ENCODE measurements at regions not wholly inside any gene's neighbourhood (a gene's known extent, or its start where the extent isn't known, plus 50 kb on each side); places are given as distances from the start of the nearest gene placed in this dataset.

DNA sequence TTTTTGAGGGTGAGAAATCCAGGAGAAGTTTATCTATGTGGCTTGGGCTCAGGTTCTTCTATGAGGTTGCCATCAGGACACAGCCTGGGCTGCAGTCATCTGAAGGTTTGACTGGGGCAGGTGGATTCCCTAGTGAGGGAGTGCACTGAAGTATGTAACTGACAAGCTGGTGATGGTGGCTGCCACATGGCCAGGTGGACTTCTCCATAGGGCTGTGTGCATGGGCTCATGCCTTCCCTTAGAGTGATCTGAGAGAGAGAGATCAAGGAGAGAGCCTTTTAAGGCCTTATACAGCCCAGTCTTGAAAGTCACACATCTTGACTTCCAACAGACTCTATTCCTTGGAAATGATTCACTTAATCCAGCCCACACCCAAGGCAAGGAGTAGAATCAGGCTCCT lies 266.6 kb upstream of the PITRM1 start:
- ChIA-PET POLR2A (no interaction called here), CTCF (interaction anchor here (1.0 kb wide), 1 partner anchor 150 kb away, joined by 3 read pairs; no protein-coding TSS in a partner anchor)
- H3K4me1 Mint-ChIP-seq, result no peaks in the 10 kb centered on the region
- H3K27me3 Mint-ChIP-seq, result peaks cover 3% of the 10 kb centered on the region
- H3K9me3 Mint-ChIP-seq, result peaks cover 7% of the 10 kb centered on the region
- no peak for DNase-seq
- H3K36me3 Mint-ChIP-seq (ENCODE audit: low read depth), result no peaks in the 10 kb centered on the region
- no peak overlapping the region for H3K27ac Mint-ChIP-seq
- H3K4me3 Mint-ChIP-seq, result no peak overlapping the region

DNA sequence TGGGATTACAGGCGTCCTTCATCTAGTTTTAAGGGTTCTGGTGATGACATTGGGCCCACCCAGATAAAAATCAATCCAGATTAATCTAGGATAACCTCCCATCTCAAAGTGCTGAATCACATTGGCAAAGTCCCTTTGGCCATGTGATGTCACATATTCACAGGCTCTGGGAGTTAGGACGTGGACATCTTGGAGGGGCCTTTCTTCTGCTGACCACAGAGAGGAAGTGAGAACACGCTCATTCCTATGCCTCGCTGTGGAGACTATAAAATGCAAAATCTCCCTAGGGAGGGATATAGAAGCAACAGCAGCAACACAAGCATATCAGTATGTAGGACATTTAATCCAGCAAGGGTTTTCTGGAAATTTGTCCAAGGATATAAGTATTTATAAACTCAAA lies 266.0 kb upstream of the PITRM1 start:
- ChIA-PET CTCF (interaction anchor here (1.0 kb wide), 1 partner anchor 151 kb away, joined by 3 read pairs; no protein-coding TSS in a partner anchor), POLR2A (no interaction called here)
- DNase-seq, result no peak
- no peaks in the 10 kb centered on the region for H3K36me3 Mint-ChIP-seq (ENCODE audit: low read depth)
- no peak overlapping the region for H3K4me3 Mint-ChIP-seq
- peaks cover 3% of the 10 kb centered on the region for H3K27me3 Mint-ChIP-seq
- no peak overlapping the region for H3K27ac Mint-ChIP-seq
- H3K4me1 Mint-ChIP-seq, result no peaks in the 10 kb centered on the region
- peaks cover 7% of the 10 kb centered on the region for H3K9me3 Mint-ChIP-seq

DNA sequence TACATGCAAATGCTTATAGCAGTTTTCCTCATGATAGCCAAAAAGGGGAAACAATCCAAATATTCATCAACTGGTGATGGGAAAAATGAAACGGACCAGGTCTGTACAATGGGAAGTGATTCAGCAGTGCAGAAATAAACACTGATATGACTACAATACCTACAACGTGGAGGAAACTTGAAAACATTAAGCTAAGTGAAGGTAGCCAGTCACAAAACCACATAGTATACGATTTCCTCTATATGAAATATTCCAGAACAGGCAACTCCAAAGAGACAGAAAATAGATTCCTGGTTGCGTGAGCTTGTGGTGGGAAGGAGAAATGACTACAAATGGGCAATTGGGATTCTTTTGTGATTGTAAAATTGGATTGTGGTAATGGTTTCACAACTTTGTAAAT lies 263.1 kb upstream of the PITRM1 start:
- Mint-ChIP-seq H3K9me3 (peaks cover 12% of the 10 kb centered on the region), H3K27me3 (peaks cover 3% of the 10 kb centered on the region), H3K36me3 (ENCODE audit: low read depth) (peaks cover 6% of the 10 kb centered on the region), H3K27ac (no peak overlapping the region), H3K4me1 (peaks cover 3% of the 10 kb centered on the region), H3K4me3 (no peak overlapping the region)
- no peak for DNase-seq
- ChIA-PET CTCF (interaction anchor here (1.3 kb wide), 1 partner anchor 11 kb away, joined by 4 read pairs; no protein-coding TSS in a partner anchor), POLR2A (no interaction called here)

DNA sequence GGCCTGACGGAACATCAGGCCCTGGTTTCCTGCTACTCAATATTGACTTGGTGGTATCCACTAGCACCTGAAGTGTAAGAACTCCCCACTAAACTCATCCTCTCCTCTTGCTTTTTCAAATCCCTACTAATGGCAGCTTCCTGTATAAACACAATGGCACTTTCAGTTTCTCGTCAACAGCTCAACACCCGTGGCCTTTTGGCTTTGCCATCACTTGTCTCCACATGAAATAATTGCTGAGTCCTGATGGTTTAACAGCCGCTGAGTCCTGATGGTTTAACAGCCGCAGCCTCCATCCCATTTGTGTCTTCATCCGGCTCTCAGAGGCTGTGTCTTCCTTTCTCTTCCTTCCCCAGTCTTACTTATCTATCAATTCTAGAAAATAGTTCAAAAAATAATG lies 261.4 kb upstream of the PITRM1 start:
- H3K4me3 Mint-ChIP-seq, result no peak overlapping the region
- peaks cover 3% of the 10 kb centered on the region for H3K27me3 Mint-ChIP-seq
- peaks cover 10% of the 10 kb centered on the region for H3K36me3 Mint-ChIP-seq (ENCODE audit: low read depth)
- ChIA-PET POLR2A (no interaction called here), CTCF (no interaction called here)
- DNase-seq, result no peak
- H3K4me1 Mint-ChIP-seq, result peaks cover 6% of the 10 kb centered on the region
- H3K27ac Mint-ChIP-seq, result no peak overlapping the region
- H3K9me3 Mint-ChIP-seq, result peaks cover 19% of the 10 kb centered on the region

DNA sequence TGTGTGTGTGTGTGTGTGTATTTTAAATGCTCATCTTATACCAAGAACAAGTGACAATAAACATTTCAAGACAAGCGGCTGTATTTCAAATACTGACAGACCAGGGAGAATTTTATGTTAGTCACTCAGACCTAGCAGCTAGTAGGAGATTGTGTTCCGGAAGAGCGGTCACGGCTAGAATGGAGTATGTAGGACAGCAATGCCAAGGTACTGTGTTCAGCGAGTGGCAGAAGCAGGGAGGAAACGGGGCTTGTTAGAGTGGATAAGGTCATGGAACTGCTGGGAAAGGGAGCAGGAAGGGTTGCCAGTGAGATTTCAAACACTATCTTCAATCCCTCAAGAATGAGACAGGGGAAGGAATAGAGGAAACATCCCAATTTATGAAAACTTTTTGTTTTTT lies 260.5 kb upstream of the PITRM1 start:
- H3K27me3 Mint-ChIP-seq, result peaks cover 3% of the 10 kb centered on the region
- no peak overlapping the region for H3K4me3 Mint-ChIP-seq
- no peak overlapping the region for H3K27ac Mint-ChIP-seq
- ChIA-PET CTCF (no interaction called here), POLR2A (no interaction called here)
- peaks cover 18% of the 10 kb centered on the region for H3K9me3 Mint-ChIP-seq
- H3K36me3 Mint-ChIP-seq (ENCODE audit: low read depth), result peaks cover 10% of the 10 kb centered on the region
- no peak for DNase-seq
- peaks cover 6% of the 10 kb centered on the region for H3K4me1 Mint-ChIP-seq

DNA sequence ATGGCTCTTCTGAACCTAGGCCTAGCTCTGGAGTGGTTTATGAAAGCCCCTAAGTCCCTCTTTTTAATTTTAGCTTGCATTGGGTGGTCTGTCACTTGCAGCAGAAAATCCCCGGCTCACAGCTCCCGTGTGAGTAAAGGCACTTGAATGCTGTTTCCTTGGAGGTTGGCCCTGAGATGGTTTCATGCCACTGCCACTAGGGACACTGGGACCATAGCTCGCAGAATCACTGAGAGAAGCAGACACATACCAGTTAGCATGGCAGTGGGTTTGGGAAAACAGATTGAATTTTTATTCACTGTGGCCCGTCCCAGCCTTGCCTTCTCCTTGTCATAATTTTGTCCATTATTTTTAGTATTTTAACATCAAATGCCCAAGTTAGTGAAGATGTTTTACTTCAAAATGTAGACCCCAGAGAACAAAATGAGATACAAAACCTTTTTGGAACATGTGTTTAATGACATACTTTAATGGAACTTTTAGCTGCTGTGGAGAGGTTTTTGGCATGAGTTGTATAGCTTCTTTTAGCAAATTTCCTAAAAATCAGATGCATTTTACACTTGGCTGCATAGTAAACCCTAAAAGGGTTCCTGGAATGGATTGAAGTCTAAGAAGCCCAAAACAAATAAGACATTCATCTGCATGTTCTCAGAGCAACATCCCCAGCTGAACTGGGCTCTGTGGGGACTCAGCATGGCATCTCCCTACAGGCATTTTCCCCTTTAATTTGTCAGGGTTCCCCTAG lies 259.7 kb upstream of the PITRM1 start:
- Mint-ChIP-seq H3K36me3 (ENCODE audit: low read depth) (peaks cover 10% of the 10 kb centered on the region), H3K9me3 (peaks cover 16% of the 10 kb centered on the region), H3K4me3 (no peak overlapping the region), H3K27ac (no peak overlapping the region), H3K27me3 (peaks cover 3% of the 10 kb centered on the region), H3K4me1 (peaks cover 6% of the 10 kb centered on the region)
- DNase-seq, result no peak
- ChIA-PET CTCF (no interaction called here), POLR2A (no interaction called here)

DNA sequence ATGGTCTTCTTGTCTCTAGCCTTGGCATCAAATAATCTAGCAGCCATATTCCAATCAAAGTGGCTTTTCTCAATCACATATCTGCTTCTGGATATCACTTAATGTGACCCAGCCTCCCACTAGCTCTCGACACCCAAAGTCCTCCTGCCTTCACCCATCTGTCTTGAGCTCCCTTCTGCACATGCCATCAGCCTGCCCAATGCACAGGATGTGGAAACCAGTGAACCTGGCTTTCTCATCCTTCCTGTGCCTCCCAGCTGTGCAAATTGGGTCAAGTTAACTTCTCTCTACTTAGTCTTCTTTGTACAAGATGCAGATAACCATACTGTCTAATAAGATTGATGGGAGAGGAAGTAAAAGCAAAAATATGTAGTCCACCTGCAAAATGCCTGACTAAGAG lies 257.9 kb upstream of the PITRM1 start:
- Mint-ChIP-seq H3K9me3 (peaks cover 16% of the 10 kb centered on the region), H3K27ac (no peak overlapping the region), H3K4me3 (no peak overlapping the region), H3K4me1 (peaks cover 6% of the 10 kb centered on the region), H3K27me3 (peaks cover under 1% of the 10 kb centered on the region), H3K36me3 (ENCODE audit: low read depth) (peaks cover 10% of the 10 kb centered on the region)
- no peak for DNase-seq
- ChIA-PET CTCF (no interaction called here), POLR2A (interaction anchor here (0.6 kb wide), 1 partner anchor 43 kb away, joined by 3 read pairs; no protein-coding TSS in a partner anchor)

DNA sequence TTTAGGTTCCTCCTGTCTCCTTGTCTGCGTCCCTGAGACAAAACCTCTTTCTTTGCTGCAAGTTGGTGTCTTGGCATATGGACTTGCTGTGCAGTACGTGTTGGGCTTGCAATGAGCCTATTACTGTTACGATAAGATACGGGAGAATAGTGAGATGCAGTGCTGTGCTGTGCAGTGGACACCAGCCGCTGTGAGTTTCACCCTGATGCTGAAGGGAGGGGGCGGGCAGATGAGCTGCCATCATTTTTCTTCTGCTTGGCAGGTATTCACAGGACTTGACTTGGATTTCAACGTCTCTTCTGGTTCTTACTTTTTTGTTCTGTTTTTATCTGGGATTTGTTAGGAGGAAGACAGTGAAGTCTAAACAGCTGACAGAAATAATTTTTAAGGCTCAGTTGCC lies 257.1 kb upstream of the PITRM1 start:
- no peaks in the 10 kb centered on the region for H3K27me3 Mint-ChIP-seq
- peaks cover 6% of the 10 kb centered on the region for H3K4me1 Mint-ChIP-seq
- H3K4me3 Mint-ChIP-seq, result no peak overlapping the region
- ChIA-PET CTCF (interaction anchor here (1.5 kb wide), 1 partner anchor 28 kb away, joined by 3 read pairs; no protein-coding TSS in a partner anchor), POLR2A (no interaction called here)
- no peak for DNase-seq
- H3K9me3 Mint-ChIP-seq, result peaks cover 16% of the 10 kb centered on the region
- no peak overlapping the region for H3K27ac Mint-ChIP-seq
- peaks cover 10% of the 10 kb centered on the region for H3K36me3 Mint-ChIP-seq (ENCODE audit: low read depth)

DNA sequence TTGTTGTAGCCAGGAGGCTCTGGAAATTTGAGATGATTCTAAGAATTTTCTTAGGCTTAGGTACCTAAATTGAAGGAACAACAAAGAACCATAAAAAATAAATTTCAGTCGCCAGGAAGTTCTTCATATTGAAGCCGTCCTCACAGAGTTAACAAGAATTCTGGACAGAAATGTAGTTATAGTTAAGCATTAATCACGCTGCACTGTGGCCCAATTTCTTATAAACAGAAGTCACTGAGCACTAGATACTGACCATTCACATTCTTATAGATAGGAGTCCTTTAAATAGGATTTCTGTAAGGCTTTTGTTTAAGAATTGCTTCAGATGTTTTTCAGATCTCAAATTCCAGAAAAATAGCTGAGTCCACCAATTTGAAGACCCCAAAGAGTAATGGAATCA lies 256.2 kb upstream of the PITRM1 start:
- ChIA-PET CTCF (interaction anchor here (1.5 kb wide), 1 partner anchor 28 kb away, joined by 3 read pairs; no protein-coding TSS in a partner anchor), POLR2A (no interaction called here)
- no peak for DNase-seq
- no peak overlapping the region for H3K4me3 Mint-ChIP-seq
- no peak overlapping the region for H3K27ac Mint-ChIP-seq
- H3K4me1 Mint-ChIP-seq, result peaks cover 8% of the 10 kb centered on the region
- H3K36me3 Mint-ChIP-seq (ENCODE audit: low read depth), result peaks cover 10% of the 10 kb centered on the region
- H3K27me3 Mint-ChIP-seq, result no peaks in the 10 kb centered on the region
- H3K9me3 Mint-ChIP-seq, result peaks cover 16% of the 10 kb centered on the region

DNA sequence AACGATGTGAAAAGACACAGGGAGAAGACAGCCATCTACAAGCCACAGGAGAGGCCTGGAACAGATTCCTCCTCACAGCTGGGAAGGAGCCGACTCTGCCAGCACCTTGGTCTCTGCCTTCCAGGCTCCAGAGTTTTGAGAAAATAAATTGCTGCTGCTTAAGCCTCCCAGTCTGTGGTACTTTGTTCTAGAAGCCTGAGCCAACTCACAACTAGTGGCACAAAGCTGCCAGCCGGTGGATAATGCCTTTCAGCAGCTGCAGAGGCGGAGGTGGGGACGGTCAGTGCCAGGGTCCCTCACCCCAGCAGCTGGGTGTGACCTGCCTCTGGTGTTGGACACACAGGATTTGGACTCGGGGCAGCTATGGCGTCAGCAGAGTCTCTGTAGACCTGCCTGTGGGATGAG lies 255.4 kb upstream of the PITRM1 start:
- no peaks in the 10 kb centered on the region for H3K27me3 Mint-ChIP-seq
- H3K9me3 Mint-ChIP-seq, result peaks cover 16% of the 10 kb centered on the region
- peaks cover 10% of the 10 kb centered on the region for H3K36me3 Mint-ChIP-seq (ENCODE audit: low read depth)
- ChIA-PET POLR2A (no interaction called here), CTCF (no interaction called here)
- DNase-seq, result no peak
- no peak overlapping the region for H3K27ac Mint-ChIP-seq
- H3K4me1 Mint-ChIP-seq, result peaks cover 16% of the 10 kb centered on the region
- no peak overlapping the region for H3K4me3 Mint-ChIP-seq

DNA sequence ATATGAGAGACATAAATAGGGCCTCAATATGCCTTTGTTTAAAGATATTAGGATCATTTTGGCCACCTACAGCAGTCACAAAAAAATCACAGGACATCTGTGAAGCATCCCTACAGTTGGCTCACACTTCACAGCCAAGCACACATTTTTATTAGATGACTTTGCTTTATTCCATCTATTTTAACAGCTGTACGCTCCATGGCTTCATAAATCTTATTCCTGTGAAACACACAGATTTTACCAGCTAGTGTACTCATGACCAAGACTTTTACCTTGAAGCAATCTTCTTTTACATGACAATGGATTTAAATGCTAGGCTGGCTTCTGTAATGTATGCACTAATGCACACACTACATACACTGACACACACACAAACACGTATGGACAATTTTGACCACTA lies 254.8 kb upstream of the PITRM1 start:
- Mint-ChIP-seq H3K36me3 (ENCODE audit: low read depth) (peaks cover 10% of the 10 kb centered on the region), H3K4me1 (peaks cover 20% of the 10 kb centered on the region), H3K9me3 (peaks cover 16% of the 10 kb centered on the region), H3K4me3 (no peak overlapping the region), H3K27me3 (no peaks in the 10 kb centered on the region), H3K27ac (no peak overlapping the region)
- ChIA-PET POLR2A (no interaction called here), CTCF (no interaction called here)
- DNase-seq, result no peak

DNA sequence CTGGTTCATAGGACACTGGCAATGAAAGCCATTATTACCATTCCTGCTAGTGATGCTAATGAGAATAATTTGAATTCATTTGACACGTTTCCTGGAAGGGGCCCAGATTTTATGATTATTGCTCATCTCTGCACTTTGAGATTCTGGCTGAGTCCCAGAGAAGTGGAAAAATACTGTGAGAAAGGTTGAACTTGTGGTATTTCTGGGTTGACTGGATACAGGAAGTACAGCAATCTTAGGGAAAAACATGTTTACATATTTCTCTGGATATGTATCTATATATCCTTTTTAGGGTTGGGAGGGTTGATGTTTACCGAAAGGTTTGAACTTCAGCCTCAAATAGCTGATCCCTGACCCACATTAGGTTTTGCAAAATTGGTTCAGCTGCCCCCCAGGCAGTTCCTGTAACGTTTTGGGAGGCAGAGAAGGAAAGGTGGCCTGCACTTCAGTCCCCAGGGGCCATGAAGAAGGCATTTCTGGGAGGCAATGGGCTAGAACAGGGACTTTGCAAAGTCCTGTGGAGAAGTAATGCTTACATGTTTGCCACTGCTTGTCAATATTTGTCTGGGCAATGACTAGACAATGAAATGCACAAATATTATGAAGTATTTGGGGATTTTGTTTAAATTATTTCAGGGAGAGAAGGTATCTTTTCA lies 253.7 kb upstream of the PITRM1 start:
- H3K4me1 Mint-ChIP-seq, result peaks cover 30% of the 10 kb centered on the region
- H3K27ac Mint-ChIP-seq, result no peak overlapping the region
- no peak overlapping the region for H3K4me3 Mint-ChIP-seq
- no peaks in the 10 kb centered on the region for H3K27me3 Mint-ChIP-seq
- no peak for DNase-seq
- CTCF ChIA-PET, result interaction anchor here (0.6 kb wide), 1 partner anchor 90 kb away, joined by 5 read pairs; no protein-coding TSS in a partner anchor
- peaks cover 16% of the 10 kb centered on the region for H3K9me3 Mint-ChIP-seq
- peaks cover 10% of the 10 kb centered on the region for H3K36me3 Mint-ChIP-seq (ENCODE audit: low read depth)
- POLR2A ChIA-PET, result no interaction called here

DNA sequence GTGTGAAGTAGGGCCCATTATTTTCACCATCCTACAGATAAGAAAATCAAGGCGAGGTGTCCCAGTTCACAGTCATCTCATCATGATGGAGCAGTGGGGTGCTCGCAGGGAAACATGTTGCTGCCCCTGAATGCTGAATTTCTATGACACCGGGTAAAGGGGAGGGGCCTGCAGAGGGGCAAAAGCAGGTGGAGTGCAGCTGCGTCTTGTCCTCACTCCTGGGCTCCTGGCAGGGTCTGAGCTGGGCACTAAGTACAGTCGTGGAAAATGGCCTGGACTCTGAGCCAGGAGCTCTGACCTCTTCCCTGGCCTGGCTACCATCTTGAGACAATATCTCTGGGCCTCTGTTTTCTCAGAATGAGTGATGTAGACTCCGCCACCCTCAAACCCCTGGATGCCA lies 253.1 kb upstream of the PITRM1 start:
- Mint-ChIP-seq H3K9me3 (peaks cover 10% of the 10 kb centered on the region), H3K4me3 (no peak overlapping the region), H3K4me1 (peaks cover 34% of the 10 kb centered on the region), H3K27ac (no peak overlapping the region), H3K36me3 (ENCODE audit: low read depth) (peaks cover 4% of the 10 kb centered on the region), H3K27me3 (no peaks in the 10 kb centered on the region)
- CTCF ChIA-PET, result interaction anchor here (0.6 kb wide), 1 partner anchor 90 kb away, joined by 5 read pairs; no protein-coding TSS in a partner anchor
- DNase-seq, result no peak
- POLR2A ChIA-PET, result no interaction called here
